CD4-positive, alpha-beta T cell treated with Interleukin-1 beta for 1 hour (primary cell): ENCODE measurements at regions not wholly inside any gene's neighbourhood (a gene's known extent, or its start where the extent isn't known, plus 50 kb on each side); places are given as distances from the start of the nearest gene placed in this dataset.

Experiments
- DNase-seq, 2 donors: peaks; one replicate each; pipeline ENCODE4 v3.0.0-alpha.2; 2020 to 2022

DNA sequence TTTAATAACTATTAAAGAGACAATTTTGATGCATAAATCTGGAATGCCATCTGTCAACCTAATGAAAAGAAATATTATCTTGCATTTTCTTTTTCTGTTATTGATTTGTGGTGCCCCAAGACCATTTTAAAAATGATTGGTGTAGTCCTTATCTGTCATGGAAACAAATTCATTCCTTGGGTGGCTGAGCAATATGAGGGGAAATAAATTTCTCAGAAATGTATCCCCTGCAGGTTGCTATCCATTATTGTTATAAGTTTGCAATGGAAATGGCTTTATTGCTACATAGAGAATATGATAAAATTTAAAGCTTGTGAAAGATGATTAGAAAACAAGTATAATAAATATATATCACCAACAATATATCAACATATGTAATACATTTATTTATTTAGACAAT, 607.0 kb downstream of the DNAJB9 start:
- DNase-seq = no peak

DNA sequence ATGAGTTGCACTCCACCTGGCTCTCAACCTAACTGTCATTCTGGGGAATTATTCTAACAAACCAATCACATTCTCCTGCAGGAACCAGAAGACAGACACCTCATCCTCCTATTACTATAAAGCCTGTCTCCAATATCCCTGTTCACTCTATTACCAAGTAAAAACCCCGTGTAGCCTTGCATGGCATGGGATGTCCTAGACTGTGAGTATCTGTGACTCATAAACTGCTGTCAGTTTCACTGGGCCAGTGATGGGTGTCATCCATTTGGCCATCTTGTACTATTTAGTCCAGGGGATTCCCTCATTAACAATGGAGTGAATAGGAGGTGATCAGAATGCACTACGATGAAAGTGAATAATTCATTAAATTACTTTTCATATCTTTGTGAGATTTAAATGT, 608.7 kb downstream of the DNAJB9 start:
- DNase-seq = no peak

DNA sequence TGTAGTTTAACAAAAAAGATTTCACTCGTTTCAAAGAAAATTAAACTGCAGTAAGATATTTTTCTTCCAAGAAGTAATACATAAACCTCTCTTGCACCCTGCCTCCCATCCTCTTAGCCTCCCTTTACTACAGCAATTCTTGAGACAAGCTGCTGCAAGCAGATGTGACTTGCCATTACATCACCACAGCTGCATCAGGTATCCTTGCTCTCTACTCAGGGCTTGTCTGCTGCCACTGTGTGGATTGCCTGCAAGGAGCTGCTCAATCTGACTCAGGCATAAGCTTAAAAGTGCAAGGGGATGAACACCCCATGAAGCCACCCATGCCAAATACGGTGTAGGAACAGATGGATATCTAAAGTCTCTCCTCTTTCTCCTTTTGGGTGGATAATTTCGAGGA, 609.9 kb downstream of the DNAJB9 start:
- DNase-seq = no peak

DNA sequence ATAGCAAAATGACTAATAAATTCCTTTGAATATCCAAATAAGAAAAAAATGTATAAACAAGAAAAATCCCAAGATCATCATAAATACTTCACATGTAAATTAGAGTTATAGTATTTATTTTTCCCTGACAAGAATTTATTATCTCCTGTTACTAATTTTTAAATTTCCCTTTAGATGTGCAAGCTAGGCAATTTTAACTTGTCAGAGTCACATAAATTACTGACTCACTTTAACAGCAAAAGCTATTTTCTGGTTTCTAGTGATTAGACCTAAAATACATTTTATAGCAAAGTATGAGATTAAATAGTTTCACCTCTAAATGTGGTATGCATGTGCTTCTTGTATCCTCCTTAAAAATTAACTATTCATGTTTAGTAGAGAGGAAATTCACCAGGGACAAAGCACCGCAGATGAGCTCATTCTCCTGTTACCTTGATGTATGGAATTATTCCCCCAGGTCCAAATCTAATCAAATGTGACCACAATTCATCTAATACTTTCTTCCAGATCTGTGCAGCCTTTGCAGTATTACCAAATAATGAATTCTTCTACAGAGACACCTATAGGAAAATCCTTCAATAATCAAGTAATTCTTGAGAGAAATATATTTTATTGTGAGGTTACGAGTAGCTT, 621.2 kb downstream of the DNAJB9 start:
- no peak for DNase-seq

DNA sequence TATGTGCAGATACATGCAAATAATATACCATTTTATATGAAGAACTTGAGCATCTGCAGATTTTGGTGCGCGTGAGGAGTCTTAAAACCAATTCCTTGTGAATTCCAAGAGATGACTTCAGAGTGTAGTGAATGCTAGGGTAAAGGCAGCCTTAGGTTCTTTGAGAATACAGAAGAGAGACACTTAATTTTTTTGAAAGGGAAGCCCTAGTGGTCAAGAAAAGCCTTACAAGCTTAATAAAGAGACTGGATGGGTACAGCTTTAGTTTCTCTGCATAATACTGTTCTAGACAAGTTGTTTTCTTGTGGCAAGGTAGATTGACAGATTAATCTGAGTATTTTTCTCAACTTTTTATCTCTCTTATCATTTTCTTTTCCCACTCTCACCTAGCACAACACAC, 636.5 kb downstream of the DNAJB9 start:
- DNase-seq = no peak

DNA sequence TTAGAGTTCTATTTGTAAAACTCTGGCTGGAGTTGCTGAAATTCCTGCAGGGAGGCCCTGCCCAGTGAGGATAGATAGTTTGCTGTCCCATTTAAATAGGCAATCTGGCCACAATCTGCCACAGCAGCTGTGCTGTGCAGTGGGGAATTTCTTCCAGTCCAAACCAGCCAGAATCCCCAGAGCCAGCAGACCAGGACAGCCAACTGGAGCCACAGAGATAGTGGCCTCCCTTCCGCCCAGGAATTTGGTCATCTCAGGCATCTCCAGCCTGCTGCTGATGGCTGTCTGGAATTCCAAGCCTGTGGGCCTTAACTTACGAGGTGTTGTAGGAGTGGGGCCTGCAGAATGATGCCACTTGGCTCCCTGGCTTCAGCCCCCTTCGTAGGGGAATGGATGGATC, 643.4 kb downstream of the DNAJB9 start:
- no peak for DNase-seq

DNA sequence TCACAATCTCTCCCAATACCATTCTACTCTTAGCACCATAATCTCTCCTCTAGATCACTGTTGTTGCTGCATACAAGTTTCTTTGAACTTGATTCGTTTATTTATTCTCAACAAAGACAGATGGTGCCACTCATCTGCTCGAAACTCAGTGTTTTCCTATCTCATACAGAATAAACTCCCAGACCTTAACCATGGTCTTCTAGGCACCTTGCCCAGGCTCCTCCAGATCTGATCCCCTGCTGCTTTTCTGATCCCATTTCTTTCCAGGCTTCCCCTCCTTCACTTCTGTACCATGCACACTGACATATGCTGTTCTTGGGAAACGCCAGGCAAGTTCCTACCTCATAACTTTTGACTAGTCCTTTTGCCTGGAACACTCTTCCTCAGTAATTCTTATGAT, 645.7 kb downstream of the DNAJB9 start:
- no peak for DNase-seq

DNA sequence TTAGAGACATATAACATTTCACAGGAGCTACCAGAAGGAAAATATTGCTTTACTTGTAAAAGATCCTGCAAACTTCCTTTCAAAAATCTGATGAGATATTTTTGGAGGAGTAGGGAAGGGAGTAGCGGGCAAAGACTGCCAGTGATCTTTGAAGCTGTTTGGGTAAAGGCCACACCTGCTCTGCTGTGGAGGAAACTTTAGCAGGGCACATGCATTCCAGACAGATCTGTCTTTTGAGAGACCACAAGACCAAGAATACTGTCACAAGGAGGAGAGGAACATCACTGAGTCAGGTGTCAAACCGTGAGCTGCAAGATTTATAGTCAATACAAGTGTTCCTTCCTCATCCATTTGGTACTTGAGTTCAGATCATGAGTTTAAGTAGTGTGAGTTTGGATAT, 654.4 kb downstream of the DNAJB9 start:
- DNase-seq = no peak

DNA sequence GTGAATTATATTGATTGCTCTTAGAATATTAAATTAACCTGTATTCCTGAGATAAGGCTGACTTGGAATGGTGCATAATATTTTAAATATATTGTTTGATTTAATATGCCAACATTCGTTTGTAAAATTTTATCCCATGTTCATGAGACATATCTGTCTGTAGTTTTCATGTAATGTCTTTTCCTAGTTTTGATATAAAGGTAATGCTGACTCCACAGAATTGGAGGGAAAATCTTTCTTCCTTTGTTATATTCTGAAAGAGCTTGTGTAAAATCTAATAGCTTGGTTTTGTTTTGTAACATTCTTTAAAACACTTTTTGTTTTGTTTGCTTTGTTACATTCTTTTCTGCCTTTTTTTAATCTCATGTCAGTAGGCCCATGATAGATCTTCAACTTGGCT, 657.0 kb downstream of the DNAJB9 start:
- DNase-seq = no peak

DNA sequence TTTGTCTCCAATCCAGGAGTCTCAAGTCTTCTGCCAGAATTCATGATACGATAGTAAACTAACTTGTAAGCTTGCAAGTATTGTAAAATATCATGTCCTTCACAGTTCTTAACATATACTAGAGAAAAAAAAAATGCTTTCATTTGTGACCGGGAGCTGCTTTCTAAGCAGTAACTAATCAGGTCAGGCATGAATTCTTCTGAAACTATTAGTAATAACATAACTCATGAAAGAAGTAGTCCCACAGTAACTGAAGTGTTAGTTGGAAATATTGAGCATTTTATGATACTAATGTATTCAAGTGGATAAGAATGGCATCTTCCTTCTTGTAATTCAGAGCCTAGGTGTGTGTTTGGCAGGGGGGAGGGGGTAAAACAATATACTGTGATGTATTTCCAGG, 665.6 kb downstream of the DNAJB9 start:
- DNase-seq = no peak

DNA sequence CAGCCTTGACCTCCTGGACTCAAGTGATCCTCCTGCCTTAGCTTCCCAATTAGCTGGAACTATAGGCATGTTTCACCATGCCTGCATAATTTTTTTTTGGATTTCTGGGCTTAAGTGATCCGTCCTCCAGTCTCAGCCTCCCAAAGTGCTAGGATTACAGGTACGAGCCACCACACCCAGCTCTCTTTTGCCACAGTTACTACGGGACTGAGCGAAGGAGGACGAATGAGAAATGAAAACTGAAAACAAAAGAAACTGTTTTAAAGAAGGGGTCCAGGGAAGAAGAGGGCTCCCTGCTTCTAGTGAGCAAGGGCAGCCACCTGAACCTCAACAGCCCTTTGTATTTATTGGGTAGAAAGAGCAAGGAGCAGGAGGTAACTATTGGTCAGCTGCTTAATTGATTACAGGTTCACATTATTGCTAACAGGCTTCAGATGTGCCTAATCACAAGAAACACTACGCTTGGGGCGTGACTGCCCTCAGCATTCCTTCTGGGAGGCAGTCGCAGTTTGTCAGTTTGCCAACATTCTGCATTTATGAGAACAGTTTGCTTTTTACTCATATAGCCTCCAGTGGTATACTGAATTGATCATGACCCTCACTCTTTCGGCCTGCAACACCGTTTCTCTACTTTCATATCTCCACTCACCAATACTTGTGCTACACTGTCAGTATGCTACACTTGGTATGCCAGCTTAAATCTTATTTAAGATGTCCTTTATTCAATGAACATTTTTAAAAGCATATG, 676.8 kb downstream of the DNAJB9 start:
- no peak for DNase-seq

DNA sequence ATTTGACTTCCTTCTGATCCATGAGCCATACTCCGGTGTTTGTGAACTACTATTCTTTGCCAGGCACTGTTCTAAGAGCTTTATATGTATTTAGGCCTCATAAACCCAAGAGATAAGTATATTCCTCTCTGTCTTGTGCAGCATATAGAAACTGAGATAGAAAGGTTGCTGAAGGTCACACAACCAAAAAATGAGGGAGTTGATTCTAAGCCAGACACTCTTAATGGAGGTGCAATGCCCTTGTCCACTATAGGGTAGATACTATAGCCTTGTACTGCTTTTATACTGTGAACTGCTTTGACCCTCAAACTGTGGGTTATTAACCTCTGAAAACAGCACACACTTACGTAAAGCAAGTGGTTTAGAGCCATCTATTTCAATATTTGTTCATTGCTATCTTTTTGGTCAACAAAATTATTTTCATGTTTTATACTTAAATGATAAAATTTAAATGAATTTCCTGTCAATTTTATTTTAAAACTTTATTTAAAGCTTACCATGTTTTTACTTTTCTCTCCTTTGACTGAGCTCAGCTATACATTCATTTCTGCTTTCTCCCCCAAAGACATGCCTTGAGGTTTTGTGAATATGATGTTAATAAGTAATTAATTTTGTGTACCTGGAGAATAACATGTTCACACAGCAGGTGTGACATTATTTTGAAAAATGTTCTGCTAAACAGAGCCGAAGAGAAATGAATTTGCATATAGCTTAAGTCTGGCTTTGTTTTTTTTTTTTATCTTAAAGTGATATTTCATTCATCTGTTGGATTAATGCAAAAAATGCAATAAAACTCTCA, 687.3 kb downstream of the DNAJB9 start:
- no peak for DNase-seq

DNA sequence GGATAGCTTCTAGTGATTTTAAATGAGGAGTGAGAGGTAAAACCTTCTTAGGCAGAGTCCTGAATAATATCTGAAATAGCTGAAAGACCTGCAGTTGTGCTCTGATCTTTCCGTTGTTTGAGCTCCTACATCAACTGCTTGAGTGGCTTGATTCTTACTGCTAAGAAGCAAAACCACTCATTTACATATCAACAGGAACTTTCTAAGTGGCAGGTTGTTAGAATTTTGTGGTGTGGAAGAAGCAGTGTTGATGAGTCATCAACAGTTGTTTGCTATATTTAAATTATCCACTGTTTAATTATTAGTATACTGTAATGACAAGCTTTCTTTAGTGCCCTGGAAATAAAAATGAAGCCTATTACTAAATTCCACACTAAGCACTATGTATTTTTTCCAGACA, 689.5 kb downstream of the DNAJB9 start:
- DNase-seq = no peak

DNA sequence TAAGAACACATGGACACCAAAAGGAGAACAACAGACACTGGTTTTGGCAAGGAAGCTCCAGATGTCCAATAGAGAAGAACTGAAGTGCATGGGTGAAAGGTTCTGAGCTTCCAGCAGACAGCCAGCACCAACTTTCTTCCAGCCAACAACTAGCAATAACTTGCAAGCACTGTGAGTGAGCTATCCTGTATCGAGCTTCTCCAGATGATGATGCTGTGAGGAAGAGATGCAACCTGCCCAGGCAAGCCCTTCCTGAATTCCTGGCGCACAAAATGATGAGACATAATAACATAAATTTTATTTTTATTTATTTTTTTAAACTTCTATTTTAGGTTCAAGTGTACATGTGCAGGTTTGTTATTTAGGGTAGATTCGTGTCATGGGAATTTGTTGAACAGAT, 692.1 kb downstream of the DNAJB9 start:
- no peak for DNase-seq

DNA sequence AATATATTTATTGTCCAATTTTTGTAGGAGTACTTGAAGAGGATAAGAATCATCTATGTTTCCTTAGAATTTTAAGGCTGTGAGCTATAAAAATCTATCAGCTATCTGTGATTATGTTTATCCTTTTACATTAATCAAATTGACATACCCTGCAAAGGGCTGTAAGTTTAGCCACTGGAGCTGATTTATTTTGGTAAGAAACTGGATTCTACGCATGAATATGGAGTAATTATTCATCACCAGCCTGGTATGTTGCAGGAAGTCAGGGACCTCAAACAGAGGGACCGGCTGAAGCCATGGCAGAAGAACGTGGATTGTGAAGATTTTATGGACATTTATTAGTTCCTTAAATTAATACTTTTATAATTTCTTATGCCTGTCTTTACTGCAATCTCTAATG, 696.9 kb downstream of the DNAJB9 start:
- DNase-seq = no peak

DNA sequence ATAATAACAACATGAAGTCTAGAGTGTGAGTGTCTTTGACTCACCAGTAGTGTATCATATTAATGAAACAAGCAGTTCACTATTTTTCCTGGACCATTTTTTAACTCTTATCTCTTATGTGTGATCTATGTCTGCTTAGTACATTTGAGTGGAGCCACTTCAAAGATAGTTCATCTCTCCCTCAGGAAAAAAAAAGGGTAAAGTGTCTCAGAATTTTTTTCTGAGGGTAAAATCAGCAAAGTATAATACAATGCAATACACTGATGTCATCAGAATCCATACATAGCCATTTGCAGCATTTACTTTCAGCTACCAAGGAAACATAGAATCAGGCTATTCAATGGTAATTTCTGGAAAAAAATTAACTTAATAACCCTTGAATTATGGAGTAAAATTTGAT, 706.7 kb downstream of the DNAJB9 start:
- DNase-seq = no peak

DNA sequence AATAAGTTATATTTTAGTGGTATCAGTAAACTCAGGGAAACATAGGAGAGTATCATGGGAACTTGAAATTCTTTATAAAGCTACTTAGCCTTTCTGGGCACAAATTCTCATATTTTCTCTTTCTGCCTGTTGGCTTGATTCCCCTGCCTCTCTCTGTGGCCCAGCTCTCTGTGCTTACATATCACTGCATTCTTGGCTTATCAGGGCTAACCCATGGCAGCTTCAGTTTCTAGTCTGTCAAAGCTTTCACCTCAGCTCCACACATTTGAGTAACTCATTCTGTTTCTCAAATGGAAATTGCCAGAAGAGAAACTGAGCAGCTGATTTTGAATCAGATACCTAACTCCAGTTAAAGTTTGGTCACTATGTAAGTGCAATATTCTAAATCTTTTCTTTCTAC, 713.1 kb downstream of the DNAJB9 start:
- no peak for DNase-seq

DNA sequence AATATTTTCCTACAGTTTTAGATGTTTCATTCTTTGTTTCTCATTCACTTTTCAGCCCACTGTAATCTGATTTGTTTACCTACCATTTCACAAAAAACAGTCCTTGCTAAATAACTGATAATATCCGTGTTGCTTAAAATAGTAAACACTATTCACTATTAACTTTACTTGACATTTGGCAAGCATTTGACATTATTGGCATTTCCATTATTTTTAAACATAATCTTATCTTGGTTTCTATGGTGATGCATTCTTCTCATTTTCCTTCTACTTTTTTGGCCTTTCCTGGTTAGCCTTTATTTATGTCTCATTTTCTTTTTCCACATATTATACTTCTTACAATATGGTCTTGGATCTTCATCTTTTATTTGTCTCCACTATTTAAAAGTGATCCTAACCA, 715.3 kb downstream of the DNAJB9 start:
- DNase-seq = no peak

DNA sequence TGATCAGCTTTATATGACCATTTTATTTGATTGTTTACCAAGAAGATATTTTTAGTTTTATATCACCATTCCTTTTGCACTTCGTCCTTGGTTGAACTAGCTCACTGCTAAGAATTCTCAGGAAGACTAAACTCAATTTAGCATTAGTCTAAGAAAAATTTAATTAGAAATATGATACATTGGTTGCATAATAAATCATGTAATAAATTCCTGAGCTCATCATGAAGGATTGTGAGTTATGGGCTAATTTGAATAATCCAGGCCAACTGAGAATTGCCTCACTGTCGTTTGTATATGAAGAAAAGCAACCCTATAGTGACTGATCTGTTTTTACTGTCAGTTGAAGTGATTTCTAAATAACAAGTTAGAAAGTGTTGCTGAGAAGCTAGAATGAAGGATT, 725.5 kb downstream of the DNAJB9 start:
- DNase-seq = no peak

DNA sequence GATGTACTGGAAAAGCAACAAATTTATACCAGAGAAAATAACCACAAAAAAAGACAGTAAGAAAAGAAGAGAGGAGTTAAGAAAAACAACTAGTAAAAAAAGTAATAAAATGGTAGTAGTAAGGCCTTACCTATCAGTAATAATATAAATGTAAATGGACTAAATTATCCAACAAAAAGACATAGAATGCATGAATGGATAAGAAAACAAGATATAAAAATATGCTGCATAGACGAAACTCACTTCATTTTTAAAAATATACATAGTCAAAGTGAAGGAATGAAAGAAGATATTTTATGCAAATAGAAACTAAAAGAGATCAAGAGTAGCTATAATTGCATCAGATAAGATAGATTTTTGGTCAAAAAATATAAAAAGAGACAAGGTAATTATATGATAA, 739.1 kb downstream of the DNAJB9 start:
- DNase-seq = no peak

DNA sequence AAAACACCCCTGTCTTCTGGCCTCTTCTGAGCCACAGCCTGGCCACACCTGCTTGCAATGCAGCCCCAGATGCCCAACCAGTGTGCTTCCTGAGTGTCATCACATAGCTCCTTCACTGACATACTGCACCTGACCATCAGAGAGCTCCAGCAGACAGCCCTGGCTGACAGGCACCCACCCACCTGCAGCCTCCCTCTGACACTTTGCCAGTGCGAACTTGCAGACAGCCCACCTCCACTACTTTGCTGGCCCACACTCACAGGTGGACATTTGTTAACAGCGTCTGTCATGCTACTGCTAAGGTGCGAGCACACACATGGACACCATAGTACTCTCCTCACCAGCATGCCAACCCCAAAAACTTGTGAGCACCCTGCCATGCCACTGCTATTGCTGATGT, 740.1 kb downstream of the DNAJB9 start:
- DNase-seq = no peak

DNA sequence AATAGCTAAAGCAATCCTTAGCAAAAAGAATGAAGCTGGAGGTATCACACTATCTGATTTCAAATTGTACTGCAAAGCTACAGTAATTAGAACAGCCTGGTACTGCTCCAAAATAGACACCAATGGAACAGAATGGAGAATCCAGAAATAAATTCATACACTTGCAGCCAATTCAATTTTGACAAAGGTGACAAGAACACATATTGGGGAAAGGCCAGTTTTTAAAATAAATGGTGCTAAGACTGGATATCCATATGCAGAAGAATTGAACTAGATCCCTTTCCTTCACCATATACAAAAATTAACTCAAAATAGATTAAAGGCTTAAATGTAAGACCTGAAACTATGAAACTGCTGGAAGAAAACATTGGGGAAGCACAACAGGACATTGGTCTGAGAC, 748.5 kb downstream of the DNAJB9 start:
- no peak for DNase-seq

DNA sequence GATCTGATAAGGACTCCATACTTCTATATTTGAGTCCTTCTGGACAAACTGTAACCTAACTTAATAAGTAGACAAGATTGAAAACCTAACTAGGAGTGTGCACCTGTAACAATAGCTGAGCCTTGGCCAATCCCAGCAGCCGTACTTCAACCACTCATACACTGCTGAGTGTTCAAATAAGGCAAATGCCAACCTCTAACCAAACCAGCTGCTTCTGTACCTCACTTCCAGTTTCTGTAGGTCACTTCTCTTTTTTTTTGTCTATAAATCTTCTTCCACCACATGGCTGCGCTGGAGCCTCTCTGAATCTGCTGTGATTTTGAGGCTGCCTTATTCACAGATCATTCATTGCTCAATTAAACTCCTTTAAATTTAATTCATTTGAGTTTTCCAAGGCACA, 753.2 kb downstream of the DNAJB9 start:
- DNase-seq = no peak

DNA sequence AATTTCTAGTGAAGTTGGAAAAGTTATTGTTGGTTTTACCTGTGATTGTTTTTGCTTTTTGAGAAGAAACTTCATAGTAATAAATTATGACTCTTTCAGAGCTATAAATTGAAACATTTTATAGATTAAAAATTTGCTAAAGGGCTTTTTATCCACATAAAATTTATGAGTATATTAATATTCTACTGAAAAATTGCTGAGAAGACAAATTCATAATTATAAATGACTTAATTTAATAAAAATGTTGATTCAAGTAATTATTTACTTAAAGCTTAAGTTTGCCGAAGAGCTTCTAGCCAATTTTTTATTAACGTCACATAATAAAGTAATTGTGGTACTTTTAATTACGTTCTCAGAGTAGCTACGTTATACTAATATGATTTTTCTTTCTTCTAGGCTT, 761.7 kb downstream of the DNAJB9 start:
- DNase-seq = no peak
